Astrocyte (in vitro differentiated cells and primary cell): ENCODE measurements at regions not wholly inside any gene's neighbourhood (a gene's known extent, or its start where the extent isn't known, plus 50 kb on each side); places are given as distances from the start of the nearest gene placed in this dataset.

Experiments
- DNase-seq: peaks from one replicate; pipeline ENCODE4 v3.0.0-alpha.2; 2010; ENCODE audit warnings: low read depth
- FAIRE-seq: peaks from 2 replicates; lab custom pipeline; 2011; peaks lifted over from hg19 to GRCh38; lab: Jason Lieb, UNC
- H2AFZ ChIP-seq: 2 replicates; pipeline ENCODE4 v1.6.0; 2012; ENCODE audit warnings: low read depth, low read length, inconsistent platforms
- H3K27ac ChIP-seq: 2 replicates; pipeline ENCODE4 v1.5.1; 2011; ENCODE audit warnings: low read depth, low read length, inconsistent platforms
- H3K27me3 ChIP-seq: 2 replicates; pipeline ENCODE4 v1.6.0; 2011; ENCODE audit warnings: low read length, inconsistent platforms; ENCODE audit not compliant: insufficient read depth
- H3K36me3 ChIP-seq: 2 replicates; pipeline ENCODE4 v1.5.1; 2011; ENCODE audit warnings: low read length, inconsistent platforms; ENCODE audit not compliant: insufficient read depth
- H3K4me1 ChIP-seq: 2 replicates; pipeline ENCODE4 v1.5.1; 2011; ENCODE audit warnings: low read length, inconsistent platforms; ENCODE audit not compliant: insufficient read depth
- H3K4me2 ChIP-seq: 2 replicates; pipeline ENCODE4 v1.6.0; 2012; ENCODE audit warnings: low read length, inconsistent platforms
- H3K4me3 ChIP-seq: 2 replicates; pipeline ENCODE4 v1.5.1; 2011; ENCODE audit warnings: low read depth, mild to moderate bottlenecking, low read length, inconsistent platforms; ENCODE audit not compliant: insufficient read depth
- H3K79me2 ChIP-seq: 2 replicates; pipeline ENCODE4 v1.6.0; 2012; ENCODE audit warnings: mild to moderate bottlenecking, low read length, inconsistent platforms; ENCODE audit not compliant: insufficient read depth
- H3K9ac ChIP-seq: 2 replicates; pipeline ENCODE4 v1.6.0; 2012; ENCODE audit warnings: mild to moderate bottlenecking, low read length, inconsistent platforms
- H3K9me3 ChIP-seq: 2 replicates; pipeline ENCODE4 v1.5.1; 2012; ENCODE audit warnings: low read depth, mild to moderate bottlenecking, low read length, inconsistent platforms; ENCODE audit not compliant: insufficient read depth
- H4K20me1 ChIP-seq: 2 replicates; pipeline ENCODE4 v1.6.0; 2012; ENCODE audit warnings: low read length, inconsistent platforms; ENCODE audit not compliant: insufficient read depth
- H3K27ac Mint-ChIP-seq: one replicate; pipeline ENCODE4 v1.8.0; 2021; ENCODE audit warnings: mild to moderate bottlenecking, mixed read lengths; ENCODE audit not compliant: unreplicated experiment
- H3K27me3 Mint-ChIP-seq: one replicate; pipeline ENCODE4 v1.8.0; 2021; ENCODE audit warnings: low read depth, mixed read lengths; ENCODE audit not compliant: unreplicated experiment
- H3K36me3 Mint-ChIP-seq: one replicate; pipeline ENCODE4 v1.8.0; 2021; ENCODE audit warnings: low read depth, mixed read lengths; ENCODE audit not compliant: unreplicated experiment
- H3K4me1 Mint-ChIP-seq: one replicate; pipeline ENCODE4 v1.8.0; 2021; ENCODE audit warnings: low read depth, mixed read lengths; ENCODE audit not compliant: unreplicated experiment
- H3K4me3 Mint-ChIP-seq: one replicate; pipeline ENCODE4 v1.8.0; 2021; ENCODE audit warnings: mild to moderate bottlenecking, moderate library complexity, mixed read lengths; ENCODE audit not compliant: unreplicated experiment
- H3K9me3 Mint-ChIP-seq: one replicate; pipeline ENCODE4 v1.8.0; 2021; ENCODE audit warnings: mild to moderate bottlenecking, mixed read lengths; ENCODE audit not compliant: unreplicated experiment
- CTCF ChIP-seq: IDR thresholded peaks from 2 replicates; pipeline ENCODE4 v1.5.1; 2011; ENCODE audit warnings: low read depth, mild to moderate bottlenecking, inconsistent platforms, low read length, moderate library complexity; ENCODE audit not compliant: insufficient read depth
- EZH2 ChIP-seq: IDR thresholded peaks from 2 replicates; pipeline ENCODE4 v1.6.1; 2012; ENCODE audit warnings: mild to moderate bottlenecking, low read length, inconsistent platforms; ENCODE audit not compliant: insufficient read depth

GRCh38 chr11:130606178-130606577 lies 157.7 kb downstream of the ADAMTS15 start:
- H3K4me1 ChIP-seq: peaks cover 13% of the 10 kb centered on the region
- Mint-ChIP-seq H3K27me3 (peaks cover 4% of the 10 kb centered on the region), H3K9me3 (peaks cover 3% of the 10 kb centered on the region), H3K4me1 (peaks cover 14% of the 10 kb centered on the region), H3K27ac (no peak overlapping the region), H3K36me3 (no peaks in the 10 kb centered on the region), H3K4me3 (no peak overlapping the region)
- TF ChIP-seq EZH2 (no peak), CTCF (no peak)
- no peak overlapping the region for H2AFZ ChIP-seq
- no peak overlapping the region for H3K4me3 ChIP-seq
- H3K9me3 ChIP-seq: peaks cover 11% of the 10 kb centered on the region
- no peak overlapping the region for H3K27ac ChIP-seq
- DNase-seq (no peak), FAIRE-seq (peak; percentile 47)
- H3K4me2 ChIP-seq: no peak overlapping the region
- H3K27me3 ChIP-seq: no peaks in the 10 kb centered on the region
- no peaks in the 10 kb centered on the region for H3K36me3 ChIP-seq
- no peaks in the 10 kb centered on the region for H3K79me2 ChIP-seq
- no peak overlapping the region for H3K9ac ChIP-seq
- H4K20me1 ChIP-seq: no peaks in the 10 kb centered on the region

GRCh38 chr11:130606781-130607511 lies 158.5 kb downstream of the ADAMTS15 start:
- Histone ChIP-seq H3K9me3 (peaks cover 3% of the 10 kb centered on the region), H3K4me3 (no peak overlapping the region), H2AFZ (no peak overlapping the region), H3K4me2 (no peak overlapping the region), H3K27me3 (no peaks in the 10 kb centered on the region), H4K20me1 (no peaks in the 10 kb centered on the region), H3K27ac (no peak overlapping the region), H3K36me3 (no peaks in the 10 kb centered on the region), H3K4me1 (peaks cover 17% of the 10 kb centered on the region), H3K79me2 (no peaks in the 10 kb centered on the region), H3K9ac (no peak overlapping the region)
- TF ChIP-seq EZH2 (no peak), CTCF (no peak)
- no peak for DNase-seq
- no peak for FAIRE-seq
- Mint-ChIP-seq H3K9me3 (peaks cover 3% of the 10 kb centered on the region), H3K4me1 (peaks cover 21% of the 10 kb centered on the region), H3K27me3 (peaks cover 4% of the 10 kb centered on the region), H3K4me3 (no peak overlapping the region), H3K27ac (no peak overlapping the region), H3K36me3 (no peaks in the 10 kb centered on the region)

GRCh38 chr11:130608287-130608686 lies 159.8 kb downstream of the ADAMTS15 start:
- TF ChIP-seq EZH2: no peak
- Histone ChIP-seq H3K27ac (no peak overlapping the region), H3K9me3 (no peaks in the 10 kb centered on the region), H2AFZ (no peak overlapping the region), H3K27me3 (no peaks in the 10 kb centered on the region), H3K4me2 (no peak overlapping the region), H3K4me3 (no peak overlapping the region), H4K20me1 (no peaks in the 10 kb centered on the region), H3K4me1 (peaks cover 25% of the 10 kb centered on the region), H3K36me3 (no peaks in the 10 kb centered on the region), H3K9ac (no peak overlapping the region), H3K79me2 (no peaks in the 10 kb centered on the region)
- peaks cover 3% of the 10 kb centered on the region for H3K9me3 Mint-ChIP-seq
- FAIRE-seq (no peak), DNase-seq (no peak)
- peaks cover 4% of the 10 kb centered on the region for H3K27me3 Mint-ChIP-seq
- H3K4me1 Mint-ChIP-seq: peaks cover 29% of the 10 kb centered on the region
- H3K4me3 Mint-ChIP-seq: no peak overlapping the region
- H3K36me3 Mint-ChIP-seq: no peaks in the 10 kb centered on the region
- H3K27ac Mint-ChIP-seq: no peak overlapping the region
